IPS DF 19.7 (cell line): ENCODE measurements at regions not wholly inside any gene's neighbourhood (a gene's known extent, or its start where the extent isn't known, plus 50 kb on each side); places are given as distances from the start of the nearest gene placed in this dataset.
"Not testable (repeated sequence)": the region's sequence is repeated elsewhere in the genome, so short reads cannot be mapped to it uniquely, and the experiment has no call there.

Experiments used
- DNase-seq: peaks from one replicate; pipeline ENCODE4 v3.0.0-alpha.2; 2013; ENCODE audit warnings: low read depth, low spot score

DNA sequence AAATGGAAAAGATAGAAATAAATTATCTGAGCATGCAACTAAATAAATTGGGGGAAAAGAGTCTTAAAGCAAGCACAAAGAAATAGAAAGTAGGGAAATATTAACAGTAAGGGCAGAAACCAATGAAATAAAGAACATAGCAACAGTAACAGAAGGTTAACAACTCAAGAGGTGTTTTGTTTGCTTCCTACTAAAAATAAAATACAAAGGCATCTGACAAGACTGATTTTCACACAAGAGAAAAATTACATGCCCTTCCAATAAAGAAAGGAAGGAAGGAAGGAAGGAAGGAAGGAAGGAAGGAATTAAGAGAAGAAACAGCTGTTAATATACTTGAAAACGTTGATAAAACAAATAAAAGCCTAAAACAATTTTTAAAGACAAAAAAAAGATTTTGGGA is 240.2 kb downstream of the SEC16B start:
- DNase-seq = no peak

DNA sequence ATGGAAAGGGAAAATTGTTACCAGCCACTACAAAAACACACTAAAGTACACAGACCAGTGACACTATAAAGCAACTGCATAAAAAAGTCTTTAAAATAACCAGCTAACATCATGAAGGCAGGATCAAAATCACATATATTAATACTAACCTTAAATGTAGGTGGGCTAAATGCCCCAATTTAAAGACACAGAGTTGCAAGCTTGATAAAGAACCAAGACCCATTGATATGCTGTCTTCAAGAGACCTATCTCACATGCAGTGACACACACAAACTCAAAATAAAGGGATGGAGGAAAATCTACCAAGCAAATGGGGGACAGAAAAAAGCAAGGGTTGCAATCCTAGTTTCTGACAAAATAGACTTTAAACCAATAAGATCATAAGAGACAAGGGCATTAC is 246.3 kb downstream of the SEC16B start:
- DNase-seq = no peak

- no peak for DNase-seq
These were observed 258.9 kb downstream of the SEC16B start for GRCh38 chr1:177710696-177711620.

DNA sequence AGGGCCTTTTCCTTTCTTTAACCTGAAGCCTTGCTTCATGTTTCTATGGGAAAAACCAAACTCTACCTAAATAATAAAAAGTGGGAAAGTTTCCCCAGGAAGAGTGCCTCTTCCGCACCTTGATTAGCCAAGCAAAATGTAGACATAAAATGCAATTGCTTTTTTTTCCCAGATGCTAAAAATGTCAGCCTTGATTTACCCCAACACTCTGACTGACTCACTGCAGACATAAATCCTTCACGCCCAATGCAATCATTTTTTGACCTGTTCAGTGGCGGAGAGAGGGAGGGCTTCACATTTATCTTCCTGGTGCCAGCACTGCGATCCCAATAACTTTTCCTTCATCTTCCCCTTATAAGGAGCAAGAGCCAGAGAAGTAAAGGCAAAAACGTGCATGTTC is 261.5 kb downstream of the SEC16B start:
- DNase-seq = no peak

- DNase-seq = no peak
These were observed 262.9 kb downstream of the SEC16B start for GRCh38 chr1:177706977-177707376.

DNA sequence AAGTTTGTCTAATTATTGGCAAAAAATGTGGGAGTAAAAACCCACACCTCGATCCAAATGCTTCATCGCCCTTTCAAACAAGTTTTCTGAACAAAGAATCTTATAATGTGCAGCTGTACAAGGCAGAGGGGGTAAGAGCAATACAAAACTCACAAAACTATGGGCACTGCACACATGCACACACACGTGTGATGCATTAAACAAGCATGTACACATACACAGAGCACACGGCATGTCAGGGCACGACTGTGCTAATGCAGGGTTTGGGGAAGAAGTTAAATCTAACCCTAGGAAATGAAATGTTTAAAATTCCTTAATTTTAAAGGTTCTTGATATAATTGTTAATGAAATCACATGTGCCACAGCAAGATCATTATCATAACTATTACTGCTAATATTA is 264.0 kb downstream of the SEC16B start:
- no peak for DNase-seq

DNA sequence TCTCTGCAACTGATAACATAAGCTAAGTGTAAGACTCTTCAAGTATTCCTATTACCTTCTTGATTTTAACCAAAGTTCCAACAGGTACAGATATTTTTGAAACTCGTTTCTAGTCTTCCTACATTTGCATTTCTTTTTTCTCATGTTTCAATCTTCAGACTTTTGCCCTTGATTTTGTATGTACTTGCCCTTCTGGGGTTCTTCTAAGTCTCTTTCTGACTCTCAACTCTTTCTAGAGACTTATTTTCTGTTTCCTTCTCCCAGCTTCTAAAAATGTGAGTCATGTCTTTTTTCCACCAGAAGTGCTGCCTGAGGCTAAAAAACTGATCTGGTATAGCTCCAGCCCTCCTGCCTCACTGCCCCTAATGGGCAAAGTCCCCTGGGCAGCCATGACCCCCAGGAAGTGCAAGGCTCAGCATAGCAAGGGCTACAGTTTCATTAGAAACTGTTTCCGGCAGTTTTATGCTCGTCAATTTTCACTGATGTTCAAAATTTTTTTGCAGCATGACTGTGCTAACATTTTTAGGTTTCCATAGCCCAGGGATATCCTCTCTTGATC is 265.9 kb downstream of the SEC16B start:
- no peak for DNase-seq

DNA sequence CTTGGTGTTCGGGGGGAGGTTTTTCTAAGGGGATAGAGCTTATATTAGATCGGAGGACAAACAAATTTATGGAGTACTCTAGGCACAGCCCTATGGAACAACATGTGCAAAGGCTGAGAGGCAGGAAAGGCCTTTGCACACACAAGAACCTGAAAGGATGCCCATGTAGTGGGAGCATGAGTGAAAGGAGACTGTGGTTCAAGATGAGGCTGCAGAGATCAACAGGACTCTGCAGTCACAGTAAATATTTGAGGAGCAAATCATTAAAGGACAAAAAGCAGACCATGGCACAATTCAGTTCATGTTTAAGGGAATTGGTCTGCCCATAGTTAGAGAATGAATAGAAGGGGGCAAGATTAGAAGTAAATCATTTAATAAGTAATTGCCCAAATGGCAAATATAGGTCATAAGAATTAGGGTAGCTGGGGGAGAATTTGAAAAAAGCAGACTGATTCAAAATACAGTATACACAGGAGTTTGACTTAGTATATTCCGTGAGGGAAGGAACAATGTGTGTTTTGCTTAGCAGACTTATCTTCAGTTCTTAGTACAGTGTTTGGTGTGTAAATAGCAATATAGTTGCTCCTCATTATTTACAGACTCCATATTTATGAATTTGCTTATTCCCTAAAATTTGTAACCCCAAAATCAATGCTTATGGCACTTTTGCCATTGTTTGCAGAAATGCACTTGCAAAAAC is 268.1 kb downstream of the SEC16B start:
- no peak for DNase-seq

GRCh38 chr1:177700856-177701255 is 269.0 kb downstream of the SEC16B start:
- no peak for DNase-seq

GRCh38 chr1:177690996-177691395 is 278.9 kb downstream of the SEC16B start:
- DNase-seq = no peak

- no peak for DNase-seq
These were observed 282.3 kb downstream of the SEC16B start for GRCh38 chr1:177687544-177687943.

DNA sequence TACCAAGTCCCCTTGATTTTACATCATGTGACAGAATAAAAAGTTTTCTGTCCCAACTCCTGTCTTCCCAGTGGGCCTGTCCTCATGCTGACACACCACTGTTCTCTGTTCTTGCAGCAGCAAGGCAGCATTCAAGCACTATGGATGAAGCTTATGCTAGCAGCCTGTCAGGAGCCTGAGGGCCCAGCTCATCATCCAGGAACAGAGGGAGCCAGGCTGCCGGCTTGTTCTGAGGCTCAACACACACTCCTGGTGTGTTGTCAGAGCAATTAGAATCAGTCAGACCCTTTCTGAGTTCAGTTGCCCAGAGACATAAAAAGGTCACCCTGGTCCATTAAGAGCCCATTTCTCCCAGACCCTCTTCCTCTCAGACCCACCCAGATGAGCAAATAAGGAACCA is 282.9 kb downstream of the SEC16B start:
- no peak for DNase-seq

DNA sequence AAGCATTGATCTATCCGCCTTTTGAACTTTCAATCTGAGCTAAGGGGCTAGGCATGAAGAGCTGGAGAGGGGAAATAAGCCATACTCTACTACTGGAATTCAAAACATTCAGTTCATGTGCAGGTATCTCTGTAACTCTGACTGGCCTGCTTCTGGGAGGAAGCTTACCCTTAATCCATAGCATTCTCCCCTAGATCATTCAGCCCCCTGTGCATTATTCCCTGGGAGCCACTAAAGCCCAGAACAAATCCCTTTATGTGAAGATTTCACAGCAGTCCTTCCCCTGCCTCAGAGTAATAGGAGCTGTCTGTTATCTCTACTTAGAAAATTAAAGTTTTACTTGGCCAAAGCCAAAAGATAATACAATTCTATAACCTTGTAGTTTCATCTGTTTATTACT is 300.7 kb downstream of the SEC16B start:
- no peak for DNase-seq

DNA sequence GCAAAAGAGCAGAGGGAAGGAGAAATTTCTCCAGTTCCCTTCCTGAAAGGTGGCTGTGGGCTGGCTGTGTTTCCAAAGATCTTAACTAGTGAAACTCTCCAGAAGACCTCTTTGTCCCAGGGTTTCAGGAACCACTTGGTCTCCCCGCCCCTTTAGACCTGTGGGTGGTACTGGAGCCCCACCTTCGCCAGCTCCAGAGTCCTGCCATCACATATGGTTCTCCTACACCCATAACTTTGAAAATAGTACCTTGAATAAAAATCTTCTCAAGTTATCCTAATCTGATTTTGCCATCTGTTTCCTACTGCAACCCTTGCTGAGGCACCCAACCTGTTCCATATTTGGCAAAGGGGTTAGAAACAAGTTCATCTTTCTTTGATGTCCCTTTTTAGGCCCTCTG is 303.9 kb downstream of the SEC16B start:
- no peak for DNase-seq

DNA sequence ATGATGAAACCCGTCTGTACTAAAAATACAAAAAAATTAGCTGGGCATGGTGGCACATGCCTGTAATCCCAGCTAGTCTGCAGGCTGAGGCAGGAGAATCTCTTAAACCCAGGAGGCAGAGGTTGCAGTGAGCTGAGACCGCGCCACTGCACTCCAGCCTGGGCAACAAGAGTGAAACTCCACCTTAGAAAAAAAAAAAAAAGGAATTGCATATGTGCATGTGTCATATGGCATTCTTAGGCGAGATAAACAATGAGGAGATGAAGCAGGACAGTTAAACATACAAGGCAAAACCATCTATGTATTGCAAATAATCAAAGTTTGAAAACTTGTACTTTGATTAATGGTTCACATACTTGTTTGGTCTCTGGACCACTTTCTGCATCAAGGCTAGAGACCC is 305.1 kb downstream of the SEC16B start:
- DNase-seq = not testable (repeated sequence)

- no peak for DNase-seq
These were observed 309.7 kb downstream of the SEC16B start for GRCh38 chr1:177660188-177660587.

DNA sequence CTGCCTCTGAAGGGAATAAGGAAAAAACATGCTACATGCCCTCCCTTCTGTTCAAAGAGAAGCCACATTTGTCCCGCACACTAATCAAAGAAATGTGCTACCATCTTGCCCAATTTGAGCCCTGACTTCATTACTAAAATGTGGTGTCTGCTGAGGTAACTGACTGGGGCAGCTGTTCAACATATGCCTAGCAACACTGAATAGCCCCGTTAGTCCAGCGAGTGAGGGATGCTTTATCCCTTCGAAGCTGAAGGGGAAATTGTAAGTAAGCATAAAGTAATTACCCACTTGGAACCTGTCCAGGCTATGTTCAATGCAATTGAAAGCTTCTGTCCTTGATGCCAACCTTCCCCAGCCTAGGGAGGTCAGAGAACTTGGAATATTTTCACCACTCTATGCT is 310.6 kb downstream of the SEC16B start:
- DNase-seq = no peak

DNA sequence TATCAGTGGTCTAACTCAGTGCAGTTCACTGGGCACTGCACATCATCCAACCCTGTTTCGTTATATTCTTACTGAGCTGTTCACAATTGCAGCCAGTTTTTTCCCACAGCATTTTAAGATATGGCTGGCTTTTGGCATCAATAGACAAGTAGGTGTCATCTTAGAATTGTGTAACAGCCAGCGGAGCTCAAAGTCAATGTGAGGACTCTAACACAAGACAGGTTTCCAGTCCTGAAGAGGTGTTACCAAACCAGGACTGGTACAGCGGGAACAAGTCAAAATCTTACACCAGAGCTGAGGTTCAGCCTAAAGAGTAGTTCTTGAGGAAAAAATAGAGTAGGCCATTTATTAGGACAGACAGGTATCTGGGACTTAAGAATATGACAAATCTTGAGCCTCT is 313.3 kb downstream of the SEC16B start:
- DNase-seq = no peak

DNA sequence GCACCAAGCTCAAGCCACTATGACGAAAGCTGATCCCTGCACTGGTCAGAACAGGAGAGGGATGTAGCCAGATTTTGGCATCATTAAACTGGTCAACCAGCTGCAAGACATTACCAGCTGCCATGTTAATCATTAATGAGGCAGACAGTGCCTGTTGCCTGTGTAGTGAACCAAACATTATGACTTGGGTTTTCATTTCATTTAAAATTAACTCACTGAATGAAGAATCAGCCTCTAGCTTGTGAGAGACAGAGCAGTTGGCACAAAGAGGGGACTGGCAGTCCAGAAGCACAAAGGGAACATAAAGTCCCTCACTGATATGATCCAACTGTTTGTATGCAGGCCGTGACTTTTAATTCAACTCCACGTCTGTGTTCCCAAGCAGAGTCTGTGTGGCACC is 318.9 kb downstream of the SEC16B start:
- DNase-seq = no peak

- DNase-seq = no peak
These were observed 321.1 kb downstream of the SEC16B start for GRCh38 chr1:177648731-177649265.

- DNase-seq = no peak
These were observed 321.7 kb downstream of the SEC16B start for GRCh38 chr1:177648138-177648537.
